NB4 (cell line): ENCODE measurements at regions not wholly inside any gene's neighbourhood (a gene's known extent, or its start where the extent isn't known, plus 50 kb on each side); places are given as distances from the start of the nearest gene placed in this dataset.

Experiments
- CTCF ChIP-seq: IDR thresholded peaks from one replicate; pipeline ENCODE4 v1.5.1; 2012; ENCODE audit warnings: low read depth, low read length
- MYC ChIP-seq: IDR thresholded peaks from 2 replicates; pipeline ENCODE4 v1.6.1; 2011; ENCODE audit warnings: low read depth, low read length
- POLR2A ChIP-seq: IDR thresholded peaks from 2 replicates; pipeline ENCODE4 v1.6.1; 2011; ENCODE audit warnings: mild to moderate bottlenecking; ENCODE audit not compliant: insufficient read length; ENCODE audit errors: extremely low read depth
- TF ChIP-seq, protein P1 (sequence below): IDR thresholded peaks from 2 replicates; pipeline ENCODE4 v1.6.1; 2011; ENCODE audit warnings: low read depth, low read length

GRCh38 chr6:168939796-168940195, 313.9 kb downstream of the THBS2 start:
- TF ChIP-seq POLR2A: no peak
- TF ChIP-seq CTCF: no peak
- TF ChIP-seq, protein P1, sequence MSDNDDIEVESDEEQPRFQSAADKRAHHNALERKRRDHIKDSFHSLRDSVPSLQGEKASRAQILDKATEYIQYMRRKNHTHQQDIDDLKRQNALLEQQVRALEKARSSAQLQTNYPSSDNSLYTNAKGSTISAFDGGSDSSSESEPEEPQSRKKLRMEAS: no peak
- no peak for TF ChIP-seq MYC
